Activated CD4-positive, alpha-beta T cell treated with anti-CD3 and anti-CD28 coated beads, Interleukin-2, amount 50 U/mL, for 1 hour (primary cell): ENCODE measurements at regions not wholly inside any gene's neighbourhood (a gene's known extent, or its start where the extent isn't known, plus 50 kb on each side); places are given as distances from the start of the nearest gene placed in this dataset.
"Not testable (repeated sequence)": the region's sequence is repeated elsewhere in the genome, so short reads cannot be mapped to it uniquely, and the experiment has no call there.

ENCODE experiments used
- DNase-seq: peaks from one replicate; pipeline ENCODE4 v3.0.0-alpha.2; 2020

DNA sequence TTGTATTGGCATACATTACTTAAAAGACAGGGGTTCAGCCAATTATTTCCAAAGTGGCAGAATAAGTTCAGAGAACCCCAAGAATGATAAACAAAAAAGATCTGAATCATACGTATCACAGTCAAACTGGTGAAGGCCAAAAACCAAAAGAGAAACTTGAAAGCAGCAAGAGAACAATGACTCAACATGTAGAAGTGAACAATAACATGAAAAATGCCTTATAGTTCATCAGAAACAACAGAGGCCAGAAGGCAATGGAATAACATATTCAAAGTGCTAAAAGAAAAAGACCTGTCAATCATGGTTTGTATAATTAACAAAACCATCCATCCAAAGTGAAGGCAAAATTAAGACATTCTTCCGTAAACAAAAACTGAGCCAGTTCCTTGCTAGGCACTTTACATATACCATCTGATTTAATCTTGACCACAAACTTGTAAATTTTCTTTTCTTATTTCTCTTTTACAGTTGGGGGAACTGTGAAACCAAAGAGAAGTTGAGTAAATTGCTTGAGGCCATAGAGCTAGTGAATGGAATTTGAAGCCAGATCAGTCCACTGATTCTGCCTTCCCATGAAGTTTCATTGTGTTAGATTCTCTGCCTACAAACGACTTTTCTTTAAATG lies 232.1 kb upstream of the SEL1L start:
- DNase-seq, result no peak

DNA sequence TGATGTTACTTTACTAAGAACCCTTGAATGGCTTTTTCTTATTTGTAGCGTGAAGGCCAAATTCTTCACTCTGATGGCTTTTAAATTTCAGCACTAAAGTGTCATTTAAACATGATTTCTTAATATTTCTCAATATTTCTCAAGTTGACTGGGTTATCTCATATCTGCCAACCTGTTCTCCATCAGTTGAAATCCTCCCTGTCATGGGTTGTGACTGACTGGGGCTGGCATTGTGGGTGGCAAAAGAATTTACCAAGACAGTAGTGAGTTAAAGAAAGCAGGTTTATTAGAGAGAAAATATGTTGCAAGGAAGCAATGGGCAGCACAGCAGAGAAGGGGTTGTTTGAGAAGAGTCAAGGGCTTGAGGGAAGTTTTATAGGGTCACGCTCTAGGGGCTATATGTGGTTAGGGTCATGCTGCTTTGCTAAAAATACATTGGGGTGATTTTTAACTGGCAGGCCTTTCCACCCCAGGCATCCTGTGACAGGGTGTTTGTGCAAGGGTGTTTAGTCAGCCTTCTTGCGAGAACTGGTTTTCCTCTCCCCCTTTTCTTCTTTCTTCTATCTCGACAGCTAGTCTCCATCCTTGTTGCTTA lies 232.8 kb upstream of the SEL1L start:
- DNase-seq, result no peak

GRCh38 chr14:81767266-81767995 lies 233.8 kb upstream of the SEL1L start:
- no peak for DNase-seq

- DNase-seq, result no peak
Measured at GRCh38 chr14:81771651-81772275, 238.1 kb upstream of the SEL1L start.

DNA sequence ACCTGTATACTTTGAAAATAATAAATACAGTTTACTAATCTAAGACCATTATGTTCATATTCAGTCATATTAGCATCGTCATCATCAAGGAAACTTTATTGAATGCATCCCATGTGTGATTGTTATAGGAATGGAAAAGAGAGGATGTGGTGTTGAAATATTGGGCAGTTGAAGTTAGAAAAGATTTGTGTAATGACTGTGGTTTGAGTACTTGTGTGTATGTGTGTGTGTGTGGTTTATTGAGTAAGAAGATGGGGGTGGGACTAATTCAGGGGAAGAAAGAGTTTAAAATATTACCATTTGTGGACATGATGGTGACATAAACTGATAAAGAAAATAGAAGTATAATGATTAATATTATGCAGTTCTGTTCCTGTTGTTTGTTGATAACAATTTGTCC lies 238.7 kb upstream of the SEL1L start:
- no peak for DNase-seq

DNA sequence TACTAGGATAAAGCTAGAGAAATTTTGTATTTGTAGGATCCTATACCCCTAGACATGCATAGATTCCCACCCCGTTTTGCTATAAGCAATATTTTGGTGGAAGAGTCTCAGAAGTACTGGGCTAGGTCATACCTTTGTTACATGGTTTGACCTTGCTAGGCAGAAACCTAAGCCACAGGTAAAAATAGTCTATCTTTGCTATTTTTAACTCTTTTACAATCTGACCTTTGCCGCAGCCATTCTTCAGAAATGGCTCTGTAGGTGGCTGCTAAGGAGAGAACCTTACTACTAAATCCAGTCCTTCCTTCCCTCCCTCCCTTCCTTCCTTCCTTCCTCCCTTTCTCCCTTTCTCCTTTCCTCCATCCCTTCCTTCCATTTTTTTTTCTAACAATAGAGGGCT lies 242.9 kb upstream of the SEL1L start:
- no peak for DNase-seq

DNA sequence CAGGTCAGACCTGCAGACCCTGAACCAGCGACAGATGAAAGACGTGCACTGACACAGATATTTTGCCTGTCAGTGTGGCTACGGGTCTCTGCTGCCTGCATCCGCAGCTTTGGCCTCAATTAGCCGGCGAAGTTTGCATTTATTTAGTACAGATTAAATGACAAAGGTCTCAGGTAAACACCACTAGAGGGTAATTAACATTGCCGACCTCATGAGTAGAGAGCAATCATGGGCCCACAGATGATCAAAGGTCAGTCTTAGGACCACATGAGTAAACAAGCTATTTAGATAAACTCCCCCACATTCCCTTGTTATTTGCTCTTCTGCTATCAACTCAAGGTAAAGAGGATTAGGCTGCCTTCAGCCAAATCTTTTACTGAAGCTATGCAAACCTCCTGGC lies 248.1 kb upstream of the SEL1L start:
- DNase-seq, result not testable (repeated sequence)

DNA sequence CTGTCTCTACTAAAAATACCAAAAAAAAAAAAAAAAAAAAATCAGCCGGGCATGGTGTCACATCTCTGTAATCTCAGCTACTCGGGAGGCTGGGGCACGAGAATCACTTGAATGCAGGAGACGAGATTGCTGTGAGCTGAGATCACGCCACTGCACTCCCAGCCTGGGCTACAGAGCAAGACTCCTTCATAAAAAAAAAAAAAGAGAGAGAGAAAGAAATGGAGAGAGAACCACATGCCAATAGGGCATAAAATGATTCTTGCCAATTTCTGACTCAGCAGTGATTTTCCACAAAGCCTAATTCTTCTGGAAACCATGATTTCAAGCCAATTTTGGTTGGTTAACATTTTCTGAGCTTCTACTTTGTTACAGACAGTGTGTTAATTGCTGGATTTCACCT lies 250.4 kb upstream of the SEL1L start:
- DNase-seq, result no peak

DNA sequence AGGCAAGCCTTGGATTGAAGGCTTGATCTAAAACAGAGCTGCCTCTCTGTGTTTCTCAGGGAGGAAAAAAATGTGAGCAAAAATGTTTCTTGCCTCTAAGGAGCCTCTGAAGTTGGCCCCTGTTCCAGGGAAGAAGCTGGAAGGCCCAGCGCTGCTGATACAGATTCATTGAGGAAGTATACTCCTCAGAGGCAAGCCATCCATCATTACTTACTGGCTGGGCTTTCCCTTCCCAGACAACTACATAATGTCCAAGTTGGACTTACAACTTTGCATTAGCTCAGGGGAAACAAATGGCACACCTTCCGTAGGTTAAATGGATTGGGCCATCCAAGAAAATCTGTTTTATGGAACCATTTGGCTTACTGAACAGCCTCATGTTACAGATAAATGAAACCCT lies 263.7 kb upstream of the SEL1L start:
- no peak for DNase-seq

GRCh38 chr14:81801921-81802320 lies 268.3 kb upstream of the SEL1L start:
- no peak for DNase-seq

GRCh38 chr14:81802341-81802740 lies 268.7 kb upstream of the SEL1L start:
- DNase-seq, result no peak

DNA sequence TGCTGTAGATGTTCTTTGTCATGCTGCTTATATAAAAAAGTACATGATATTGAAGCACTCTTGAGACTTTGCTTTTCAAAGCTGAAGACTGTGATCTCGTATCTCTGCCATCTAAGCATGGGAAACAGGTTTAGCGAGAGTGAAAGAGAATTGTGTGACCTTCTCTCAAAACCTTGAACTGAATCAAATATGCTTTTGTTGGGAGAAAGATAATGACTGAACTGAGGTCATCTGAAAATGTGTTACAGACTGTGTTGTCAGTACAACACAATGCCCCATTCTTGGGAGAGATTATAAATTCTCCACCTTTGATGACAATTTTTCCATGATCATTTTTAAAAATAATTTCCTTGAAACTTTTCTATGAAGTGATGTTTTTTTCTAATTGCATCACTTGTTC lies 272.1 kb upstream of the SEL1L start:
- no peak for DNase-seq

DNA sequence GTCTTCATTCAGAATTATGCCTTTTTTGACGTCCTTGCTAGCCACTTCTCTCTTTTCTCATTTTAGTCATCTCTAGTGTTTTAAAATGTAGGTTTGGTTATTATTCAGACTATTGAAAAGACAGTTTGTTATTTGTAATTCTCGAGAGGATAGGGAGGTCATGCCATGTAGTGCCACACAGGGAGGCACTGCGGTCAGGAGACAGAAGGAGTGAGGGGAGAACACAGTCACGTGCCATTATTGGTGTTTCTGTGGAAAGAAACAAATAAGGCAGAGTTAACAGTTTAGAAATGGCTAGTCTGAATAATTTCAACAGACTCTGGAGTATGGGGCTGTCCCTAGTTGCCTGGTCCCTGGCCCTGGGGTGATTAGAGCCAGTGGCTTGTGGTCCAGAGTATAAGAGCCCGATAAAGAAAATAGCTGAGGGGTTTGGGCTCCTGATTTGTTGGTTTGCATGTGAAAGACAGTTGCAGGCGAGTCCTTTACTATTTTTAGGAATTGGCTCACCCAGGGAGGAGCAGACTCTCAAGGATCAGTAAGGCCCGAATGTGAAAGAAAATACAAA lies 278.1 kb upstream of the SEL1L start:
- DNase-seq, result no peak

GRCh38 chr14:81818271-81818670 lies 284.6 kb upstream of the SEL1L start:
- DNase-seq, result no peak

- no peak for DNase-seq
Measured at GRCh38 chr14:81819344-81819743, 285.7 kb upstream of the SEL1L start.

DNA sequence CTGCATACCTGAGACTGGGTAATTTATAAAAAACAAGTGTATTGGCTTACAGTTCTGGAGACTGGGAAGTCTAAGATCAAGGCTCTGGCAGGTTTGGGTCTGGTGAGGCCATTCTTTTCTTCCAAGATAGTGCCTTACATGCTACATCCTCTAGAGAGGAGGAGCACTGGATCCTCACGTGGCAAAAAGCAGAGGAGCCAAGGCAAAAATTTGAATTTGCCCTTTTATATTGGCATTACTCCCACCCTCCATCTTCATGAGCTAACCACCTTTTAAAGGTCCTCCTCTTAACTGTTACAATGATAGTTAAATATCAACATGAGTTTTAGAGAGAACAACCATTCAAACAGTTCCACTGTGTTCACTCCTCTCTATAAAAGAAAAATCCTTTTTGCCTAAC lies 286.3 kb upstream of the SEL1L start:
- DNase-seq, result no peak

GRCh38 chr14:81826081-81826480 lies 292.4 kb upstream of the SEL1L start:
- no peak for DNase-seq

GRCh38 chr14:81829447-81829846 lies 295.8 kb upstream of the SEL1L start:
- no peak for DNase-seq

DNA sequence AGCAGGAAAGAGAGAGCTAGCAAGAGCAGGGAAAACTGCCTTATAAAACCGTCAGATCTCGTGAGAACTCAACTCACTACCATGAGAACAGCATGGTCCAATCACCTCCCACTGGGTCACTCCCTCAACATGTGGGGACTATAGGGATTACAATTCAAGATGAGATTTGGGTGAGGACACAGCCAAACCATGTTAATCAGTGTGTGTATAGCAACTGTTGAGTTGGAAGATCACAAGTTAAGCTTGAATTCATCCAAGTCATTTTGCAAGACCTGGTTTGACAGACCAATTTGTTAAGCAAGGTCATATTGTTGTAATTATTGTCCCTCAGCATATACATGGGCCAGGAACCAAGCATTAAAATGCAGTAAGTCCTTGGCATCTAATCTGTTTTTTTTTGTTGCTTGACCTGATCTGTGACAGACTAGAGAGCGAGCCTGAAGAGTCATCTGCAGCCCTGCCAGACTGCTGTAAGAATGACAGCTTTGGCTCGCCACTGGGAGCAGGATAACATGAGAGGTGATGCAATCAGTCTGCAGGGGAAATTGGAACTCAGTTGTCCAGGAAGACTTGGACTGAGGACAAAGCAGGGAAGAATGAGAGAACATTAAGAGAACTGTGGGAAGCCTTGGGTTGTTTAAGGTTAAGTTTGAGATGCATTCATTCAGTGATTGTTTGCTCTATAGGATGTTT lies 297.6 kb upstream of the SEL1L start:
- no peak for DNase-seq

DNA sequence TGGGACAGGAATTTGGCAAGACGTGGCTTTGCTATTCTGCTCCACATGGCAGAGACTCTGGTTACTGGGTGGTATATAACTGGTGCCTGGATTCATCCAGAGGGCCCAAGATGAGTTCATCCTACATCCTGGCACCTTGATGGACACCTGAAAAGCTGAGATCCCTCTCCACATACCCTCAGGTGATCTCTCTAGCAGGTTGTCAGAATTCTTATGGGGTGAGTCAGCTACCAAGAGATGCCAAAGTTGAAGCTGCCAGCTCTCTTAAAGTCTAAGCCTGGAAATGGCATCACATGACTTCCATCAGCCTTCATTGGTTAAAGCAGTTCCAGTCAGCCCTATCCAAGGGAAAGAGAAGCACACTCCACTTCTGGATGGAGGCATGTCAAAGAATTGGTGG lies 300.7 kb upstream of the SEL1L start:
- no peak for DNase-seq

- no peak for DNase-seq
Measured at GRCh38 chr14:81837304-81837703, 303.7 kb upstream of the SEL1L start.

GRCh38 chr14:81839056-81839455 lies 305.4 kb upstream of the SEL1L start:
- no peak for DNase-seq

DNA sequence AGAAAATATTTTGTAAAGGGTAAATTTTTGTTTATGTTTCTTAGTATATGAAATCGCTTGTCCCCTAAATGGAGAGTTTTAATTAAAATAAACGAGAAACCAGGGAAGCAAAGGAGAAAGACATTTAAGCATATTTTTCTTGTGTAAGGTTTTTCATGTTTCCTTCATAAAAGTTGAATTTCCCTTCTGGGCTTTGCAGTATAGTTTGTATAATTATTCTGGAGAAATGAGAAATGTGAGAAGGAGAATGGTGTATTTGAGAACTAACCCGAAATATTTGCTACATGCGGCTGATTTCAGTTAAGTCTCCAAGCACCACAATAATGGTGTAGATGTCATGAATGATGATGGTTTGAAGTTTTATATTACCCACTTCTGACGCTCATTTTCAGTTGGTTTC lies 307.7 kb upstream of the SEL1L start:
- DNase-seq, result no peak
